Rectal smooth muscle tissue (tissue), 1 donor: ENCODE measurements at regions not wholly inside any gene's neighbourhood (a gene's known extent, or its start where the extent isn't known, plus 50 kb on each side); places are given as distances from the start of the nearest gene placed in this dataset.

ENCODE experiments used
- H3K27ac ChIP-seq: one replicate; pipeline ENCODE4 v1.7.0; 2013; ENCODE audit warnings: low read depth, low read length, inconsistent platforms
- H3K27me3 ChIP-seq: one replicate; pipeline ENCODE4 v1.7.0; 2013; ENCODE audit warnings: low read length; ENCODE audit not compliant: control insufficient read depth, insufficient read depth
- H3K36me3 ChIP-seq: one replicate; pipeline ENCODE4 v1.7.0; 2013; ENCODE audit warnings: low read length; ENCODE audit not compliant: control insufficient read depth, insufficient read depth
- H3K4me1 ChIP-seq: one replicate; pipeline ENCODE4 v1.7.0; 2013; ENCODE audit warnings: low read length; ENCODE audit not compliant: control insufficient read depth, insufficient read depth
- H3K4me3 ChIP-seq: one replicate; pipeline ENCODE4 v1.7.0; 2013; ENCODE audit warnings: low read length
- H3K9ac ChIP-seq: one replicate; pipeline ENCODE4 v1.7.0; 2013; ENCODE audit warnings: low read length

DNA sequence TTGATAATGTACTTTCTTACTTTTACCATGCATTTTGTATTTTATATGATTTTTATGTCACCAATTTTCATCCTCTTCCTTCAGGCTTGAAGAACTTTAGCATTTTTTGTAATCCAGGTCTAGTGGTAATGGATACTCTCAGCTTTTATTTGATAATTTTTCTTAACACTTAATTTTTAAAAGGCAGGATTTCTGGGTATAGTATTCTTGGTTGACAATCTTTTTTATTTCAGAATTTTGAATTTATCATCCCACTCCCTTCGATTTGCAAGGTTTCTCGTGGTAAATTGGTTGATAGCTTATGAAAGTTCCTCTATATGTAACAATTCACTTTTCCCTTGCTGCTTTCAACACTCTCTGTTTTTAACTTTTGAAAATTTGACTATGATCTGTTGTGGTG, 363.7 kb downstream of the HTR7 start:
- H3K27me3 ChIP-seq, result no peaks in the 10 kb centered on the region

GRCh38 chr10:90504172-90504571, 353.7 kb downstream of the HTR7 start:
- H3K4me3 ChIP-seq, result no peak overlapping the region
- no peak overlapping the region for H3K9ac ChIP-seq
- no peak overlapping the region for H3K27ac ChIP-seq
- H3K4me1 ChIP-seq, result no peaks in the 10 kb centered on the region
- no peaks in the 10 kb centered on the region for H3K36me3 ChIP-seq
- H3K27me3 ChIP-seq, result no peaks in the 10 kb centered on the region

More for the DNA sequence above, 363.7 kb downstream of the HTR7 start:
- no peaks in the 10 kb centered on the region for H3K36me3 ChIP-seq
- no peaks in the 10 kb centered on the region for H3K4me1 ChIP-seq
- no peak overlapping the region for H3K27ac ChIP-seq
- no peak overlapping the region for H3K9ac ChIP-seq
- no peak overlapping the region for H3K4me3 ChIP-seq

DNA sequence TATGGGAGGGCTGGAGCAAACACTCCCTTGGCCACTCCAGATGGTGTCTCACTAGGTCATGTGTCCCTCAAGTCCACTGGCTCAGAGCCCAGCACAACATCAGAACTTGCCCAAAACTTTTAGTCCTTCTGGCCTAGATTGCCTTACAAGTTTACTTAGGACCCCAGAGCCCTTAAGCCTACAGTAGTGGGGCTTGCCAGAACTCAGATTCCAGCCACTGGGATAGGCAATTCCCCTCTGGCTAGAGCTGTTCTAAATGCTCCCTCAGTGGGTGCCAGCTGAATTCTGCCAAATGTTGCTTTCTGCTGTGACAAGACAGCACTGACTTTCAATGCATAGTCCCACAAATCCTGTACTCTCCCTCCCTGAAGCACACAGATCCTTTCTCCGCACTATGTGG, 331.1 kb downstream of the HTR7 start:
- Histone ChIP-seq H3K4me3 (no peak overlapping the region), H3K4me1 (no peaks in the 10 kb centered on the region), H3K36me3 (no peaks in the 10 kb centered on the region), H3K9ac (no peak overlapping the region), H3K27ac (no peak overlapping the region), H3K27me3 (no peaks in the 10 kb centered on the region)

- H3K9ac ChIP-seq, result no peak overlapping the region
- no peaks in the 10 kb centered on the region for H3K27me3 ChIP-seq
- H3K4me1 ChIP-seq, result no peaks in the 10 kb centered on the region
- no peak overlapping the region for H3K4me3 ChIP-seq
- H3K36me3 ChIP-seq, result no peaks in the 10 kb centered on the region
- no peak overlapping the region for H3K27ac ChIP-seq
These were observed 327.3 kb downstream of the HTR7 start for GRCh38 chr10:90530521-90530920.

- H3K27me3 ChIP-seq, result no peaks in the 10 kb centered on the region
- no peaks in the 10 kb centered on the region for H3K4me1 ChIP-seq
- H3K36me3 ChIP-seq, result no peaks in the 10 kb centered on the region
- H3K4me3 ChIP-seq, result no peak overlapping the region
- no peak overlapping the region for H3K27ac ChIP-seq
- no peak overlapping the region for H3K9ac ChIP-seq
These were observed 300.5 kb downstream of the HTR7 start for GRCh38 chr10:90557385-90557784.

- Histone ChIP-seq H3K27ac (no peak overlapping the region), H3K36me3 (no peaks in the 10 kb centered on the region), H3K4me3 (no peak overlapping the region), H3K4me1 (no peaks in the 10 kb centered on the region), H3K27me3 (no peaks in the 10 kb centered on the region), H3K9ac (no peak overlapping the region)
These were observed 297.5 kb downstream of the HTR7 start for GRCh38 chr10:90560331-90560730.

- no peak overlapping the region for H3K9ac ChIP-seq
- no peak overlapping the region for H3K27ac ChIP-seq
- H3K36me3 ChIP-seq, result no peaks in the 10 kb centered on the region
These were observed 296.2 kb downstream of the HTR7 start for GRCh38 chr10:90561666-90562065.

DNA sequence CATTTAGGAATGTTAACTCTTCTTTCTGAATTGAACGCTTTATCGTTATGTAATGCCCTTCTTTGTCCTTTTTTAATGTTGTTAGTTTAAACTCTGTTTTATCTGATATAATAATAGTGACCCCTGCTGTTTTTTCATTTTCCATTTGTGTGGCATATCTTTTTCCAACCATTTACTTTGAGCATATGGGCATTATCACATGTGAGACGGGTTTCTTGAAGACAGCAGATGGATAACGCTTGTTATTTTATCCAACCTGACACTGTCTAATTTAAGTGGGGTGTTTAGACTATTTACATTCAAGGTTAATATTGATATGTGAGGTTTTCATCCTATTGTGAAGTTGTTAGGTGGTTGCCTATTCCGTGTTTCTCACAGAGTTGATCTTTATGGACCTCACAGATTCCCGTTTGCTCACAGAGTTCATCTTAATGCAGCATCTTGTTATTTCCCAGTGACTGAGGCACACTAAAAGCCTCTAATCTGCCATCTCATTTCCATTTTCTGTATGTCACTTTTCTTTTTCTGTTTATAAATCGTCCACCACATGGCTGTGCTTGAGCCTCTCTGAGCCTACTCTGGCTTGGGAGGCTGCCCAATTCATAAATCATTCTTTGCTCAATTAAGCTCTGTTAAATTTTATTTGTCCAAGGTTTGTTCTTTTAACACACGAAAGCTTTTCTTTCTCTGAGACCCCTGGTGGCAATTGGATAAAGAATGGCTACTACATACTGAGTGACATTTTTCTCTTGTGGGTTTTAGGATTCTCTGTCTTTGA, 286.2 kb downstream of the HTR7 start:
- Histone ChIP-seq H3K27ac (no peak overlapping the region), H3K9ac (no peak overlapping the region), H3K36me3 (no peaks in the 10 kb centered on the region), H3K4me1 (no peaks in the 10 kb centered on the region), H3K27me3 (no peaks in the 10 kb centered on the region), H3K4me3 (no peak overlapping the region)

More at GRCh38 chr10:90561666-90562065, 296.2 kb downstream of the HTR7 start:
- no peaks in the 10 kb centered on the region for H3K27me3 ChIP-seq
- no peaks in the 10 kb centered on the region for H3K4me1 ChIP-seq
- H3K4me3 ChIP-seq, result no peak overlapping the region

DNA sequence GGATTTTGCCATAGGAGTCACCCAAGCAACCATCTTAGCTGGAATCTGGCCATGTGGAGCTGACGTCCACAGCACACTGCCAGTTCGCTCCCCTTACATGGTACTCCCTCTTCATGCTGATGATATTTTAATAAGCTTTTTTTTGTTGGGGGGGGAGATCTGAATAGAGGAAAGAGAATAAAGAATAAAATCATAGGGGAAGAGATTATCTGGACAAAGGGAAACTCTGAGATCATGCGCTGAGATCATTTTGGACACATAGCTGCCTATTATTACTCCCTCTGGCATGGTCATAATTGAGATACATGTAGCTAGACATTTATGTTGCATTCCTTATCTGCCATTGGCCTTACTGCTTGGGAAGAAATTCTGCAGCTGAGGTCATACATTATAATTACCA, 282.7 kb downstream of the HTR7 start:
- H3K9ac ChIP-seq, result no peak overlapping the region
- H3K4me1 ChIP-seq, result no peaks in the 10 kb centered on the region
- no peaks in the 10 kb centered on the region for H3K36me3 ChIP-seq
- H3K27ac ChIP-seq, result no peak overlapping the region
- H3K27me3 ChIP-seq, result no peaks in the 10 kb centered on the region
- no peak overlapping the region for H3K4me3 ChIP-seq

DNA sequence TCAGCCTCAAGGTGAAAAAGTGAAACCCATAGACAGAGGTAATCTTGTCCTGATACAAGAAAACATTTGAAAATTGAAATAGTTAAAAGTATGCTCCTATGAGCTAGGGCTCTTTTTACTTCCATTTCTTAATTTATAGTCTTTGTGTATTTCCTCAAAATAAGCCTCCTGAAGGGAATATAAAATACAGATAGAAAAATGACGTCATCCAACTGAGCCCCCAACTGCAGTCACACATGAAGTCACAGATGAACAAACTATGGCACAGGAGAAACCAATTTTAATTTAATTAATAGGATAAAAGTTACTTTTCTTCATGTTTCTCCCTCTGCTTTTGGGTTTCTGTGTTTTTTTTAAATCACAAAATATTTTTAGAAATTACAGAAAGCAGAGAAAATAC, 280.3 kb downstream of the HTR7 start:
- H3K4me1 ChIP-seq, result no peaks in the 10 kb centered on the region
- no peak overlapping the region for H3K9ac ChIP-seq
- no peak overlapping the region for H3K27ac ChIP-seq
- no peaks in the 10 kb centered on the region for H3K36me3 ChIP-seq
- H3K27me3 ChIP-seq, result no peaks in the 10 kb centered on the region
- no peak overlapping the region for H3K4me3 ChIP-seq

DNA sequence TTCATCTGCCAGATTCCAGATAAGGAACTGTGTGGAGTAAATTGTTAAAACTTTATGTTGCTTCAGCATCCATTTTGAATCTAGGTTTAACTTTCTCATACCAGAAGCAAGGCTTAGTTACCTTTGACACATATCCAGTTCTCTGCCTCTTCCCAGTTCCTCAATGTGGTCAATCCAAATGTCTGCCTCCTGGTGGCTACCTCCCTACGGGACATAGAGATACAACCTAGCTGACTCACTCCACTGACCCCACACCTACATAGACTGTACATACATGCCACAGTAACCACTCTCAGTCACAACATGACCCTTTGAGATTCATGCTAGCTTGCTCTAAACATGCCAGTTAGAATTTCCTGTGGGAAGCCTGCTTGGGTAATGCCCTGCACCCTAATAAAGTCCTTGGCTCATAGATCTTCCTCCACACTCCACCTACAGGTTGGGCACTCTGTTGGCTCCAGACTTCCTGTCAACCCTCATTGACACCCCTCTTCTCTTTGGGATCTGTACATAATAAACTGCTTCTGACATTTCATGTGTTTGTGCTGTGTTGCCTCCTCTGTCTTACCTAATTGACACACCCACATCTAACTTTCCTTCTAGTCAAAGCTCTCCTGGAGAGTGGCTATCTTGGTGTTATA, 278.1 kb downstream of the HTR7 start:
- Histone ChIP-seq H3K9ac (no peak overlapping the region), H3K27ac (no peak overlapping the region), H3K27me3 (no peaks in the 10 kb centered on the region), H3K4me1 (no peaks in the 10 kb centered on the region), H3K36me3 (no peaks in the 10 kb centered on the region), H3K4me3 (no peak overlapping the region)

- Histone ChIP-seq H3K9ac (no peak overlapping the region), H3K4me3 (no peak overlapping the region), H3K27ac (no peak overlapping the region), H3K4me1 (no peaks in the 10 kb centered on the region), H3K36me3 (no peaks in the 10 kb centered on the region), H3K27me3 (no peaks in the 10 kb centered on the region)
These were observed 274.4 kb downstream of the HTR7 start for GRCh38 chr10:90583416-90583815.

- no peaks in the 10 kb centered on the region for H3K4me1 ChIP-seq
- no peak overlapping the region for H3K9ac ChIP-seq
- no peak overlapping the region for H3K4me3 ChIP-seq
- H3K27me3 ChIP-seq, result no peaks in the 10 kb centered on the region
- no peak overlapping the region for H3K27ac ChIP-seq
- H3K36me3 ChIP-seq, result no peaks in the 10 kb centered on the region
These were observed 270.8 kb downstream of the HTR7 start for GRCh38 chr10:90587081-90587491.
